Epidermal melanocyte (primary cell): ENCODE measurements at regions not wholly inside any gene's neighbourhood (a gene's known extent, or its start where the extent isn't known, plus 50 kb on each side); places are given as distances from the start of the nearest gene placed in this dataset.
"Not testable (repeated sequence)": the region's sequence is repeated elsewhere in the genome, so short reads cannot be mapped to it uniquely, and the experiment has no call there.

Experiments
- DNase-seq: peaks from one replicate; pipeline ENCODE4 v3.0.0; 2011; ENCODE audit warnings: low spot score; ENCODE audit not compliant: insufficient read length

GRCh38 chr4:33485111-33485510, 2759.2 kb downstream of the ARAP2 start:
- no peak for DNase-seq

DNA sequence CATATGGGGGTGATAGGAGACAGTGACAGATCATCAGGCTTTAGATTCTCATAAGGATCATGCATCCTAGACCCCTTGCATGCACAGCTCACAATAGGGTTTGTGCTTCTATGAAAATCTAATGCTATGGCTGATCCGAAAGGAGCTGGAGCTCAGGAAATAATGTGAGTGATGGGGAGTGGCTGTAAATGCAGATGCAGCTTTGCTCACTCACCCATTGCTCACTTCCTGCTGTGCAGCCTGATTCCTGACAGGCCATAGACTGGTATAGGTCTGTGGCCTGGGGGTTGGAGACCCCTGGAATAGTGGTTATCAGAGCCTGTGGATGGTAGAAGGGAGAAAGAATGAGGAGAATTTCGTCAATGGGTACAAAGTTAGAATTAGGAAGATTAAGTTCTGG, 2751.1 kb downstream of the ARAP2 start:
- no peak for DNase-seq

DNA sequence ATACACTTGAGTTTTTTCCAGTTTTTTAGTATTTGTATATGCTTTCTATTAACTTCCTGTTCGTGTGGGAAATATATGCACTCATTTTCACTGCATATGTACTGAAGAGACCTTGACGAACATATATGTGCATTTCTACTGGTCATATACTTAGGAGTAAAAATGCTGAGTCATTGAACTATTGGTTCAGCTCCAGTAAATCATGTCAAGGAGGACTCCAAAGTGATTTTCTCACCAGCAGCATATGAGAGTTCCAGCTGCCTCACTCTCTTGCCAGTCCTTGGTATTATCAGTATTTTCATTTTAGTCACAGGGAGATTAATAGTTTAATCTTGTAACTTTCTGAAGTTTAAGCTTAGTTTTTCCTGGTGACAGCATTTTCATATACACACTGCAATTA, 2750.2 kb downstream of the ARAP2 start:
- no peak for DNase-seq

DNA sequence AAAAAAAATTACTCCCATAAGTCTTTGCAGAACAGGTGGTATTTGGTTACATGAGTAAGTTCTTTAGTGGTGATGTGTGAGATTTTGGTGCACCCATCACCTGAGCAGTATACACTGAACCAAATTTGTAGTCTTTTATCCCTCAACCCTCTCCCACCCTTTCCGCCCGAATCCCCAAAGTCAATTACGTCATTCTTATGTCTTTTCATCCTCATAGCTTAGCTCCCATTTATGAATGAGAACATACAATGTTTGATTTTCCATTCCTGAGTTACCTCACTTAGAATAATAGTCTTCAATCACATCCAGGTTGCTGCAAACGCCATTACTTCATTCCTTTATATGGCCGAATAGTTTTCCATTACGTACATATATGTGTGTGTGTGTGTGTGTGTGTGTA, 2742.7 kb downstream of the ARAP2 start:
- DNase-seq = not testable (repeated sequence)

DNA sequence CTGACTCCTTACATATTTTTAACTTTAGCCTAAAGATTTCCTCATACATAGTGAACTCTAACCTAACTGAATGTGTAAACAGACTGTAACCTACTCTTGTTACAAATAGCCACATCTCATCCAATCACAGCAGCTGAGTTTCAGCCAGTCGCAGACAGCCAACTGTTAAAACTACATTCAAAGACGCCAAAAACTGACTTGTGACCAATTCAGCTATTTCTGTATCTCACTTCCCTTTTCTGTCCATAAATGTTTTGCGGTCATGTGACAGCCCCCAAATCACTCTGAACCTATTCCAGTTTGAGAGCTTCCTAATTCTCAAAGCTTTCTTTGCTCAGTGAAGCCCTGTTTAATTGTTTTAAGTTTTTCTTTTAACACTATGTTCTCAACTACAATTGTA, 2731.9 kb downstream of the ARAP2 start:
- no peak for DNase-seq

DNA sequence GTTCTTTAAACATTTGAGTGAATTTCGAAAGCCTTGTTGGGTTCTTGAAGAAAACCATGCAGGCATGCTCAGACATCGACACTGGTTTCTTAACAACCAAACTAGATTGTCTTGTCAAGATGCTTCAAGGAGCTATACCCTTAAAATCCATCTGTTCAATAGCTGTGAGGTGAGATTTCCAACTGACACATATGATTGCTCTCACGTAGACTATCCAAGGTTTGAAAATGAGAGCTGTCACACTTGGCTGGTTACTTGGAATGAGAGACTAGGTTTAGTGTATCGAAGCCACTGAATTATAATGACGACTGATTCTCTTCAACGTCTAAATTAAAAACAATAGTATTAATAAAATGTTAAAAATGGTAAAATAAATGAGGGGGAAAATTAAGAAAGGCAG, 2725.5 kb downstream of the ARAP2 start:
- DNase-seq = no peak

DNA sequence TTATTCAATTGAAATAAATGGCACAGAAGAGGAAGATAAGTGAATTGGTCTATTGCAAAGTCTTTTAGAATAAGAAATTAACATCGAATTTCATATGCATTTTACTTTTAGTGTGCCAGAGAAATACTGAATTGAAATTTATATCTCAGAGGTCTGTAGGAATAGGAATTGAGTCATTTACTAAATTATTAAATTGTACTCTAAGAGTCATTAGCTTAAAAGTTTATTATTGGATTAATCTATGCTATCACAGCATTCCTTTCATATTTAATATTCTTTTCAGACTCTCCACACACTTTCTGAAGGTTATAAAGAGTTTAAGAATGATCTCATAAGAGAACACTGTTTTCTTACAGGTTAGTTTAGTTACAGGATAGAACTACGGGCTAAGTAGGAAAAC, 2711.5 kb downstream of the ARAP2 start:
- DNase-seq = no peak

DNA sequence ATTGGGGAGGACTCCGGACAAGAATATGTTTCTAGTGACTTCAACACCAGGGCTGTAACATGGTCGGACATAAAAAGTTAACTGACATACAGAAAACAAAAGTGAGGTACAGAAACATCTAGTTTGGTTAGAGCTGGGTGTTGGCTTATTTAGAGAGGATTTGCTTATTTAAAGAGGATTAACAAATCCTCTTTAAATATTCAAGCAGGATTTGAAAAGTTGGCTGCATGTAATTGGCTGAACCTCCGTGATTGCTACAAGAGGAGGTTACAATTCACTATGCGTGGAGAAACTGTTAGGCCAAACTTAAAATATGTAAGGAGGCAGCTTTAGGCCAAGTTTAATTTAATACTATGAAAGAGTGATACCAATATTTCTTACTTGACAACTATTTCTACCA, 2707.4 kb downstream of the ARAP2 start:
- no peak for DNase-seq

DNA sequence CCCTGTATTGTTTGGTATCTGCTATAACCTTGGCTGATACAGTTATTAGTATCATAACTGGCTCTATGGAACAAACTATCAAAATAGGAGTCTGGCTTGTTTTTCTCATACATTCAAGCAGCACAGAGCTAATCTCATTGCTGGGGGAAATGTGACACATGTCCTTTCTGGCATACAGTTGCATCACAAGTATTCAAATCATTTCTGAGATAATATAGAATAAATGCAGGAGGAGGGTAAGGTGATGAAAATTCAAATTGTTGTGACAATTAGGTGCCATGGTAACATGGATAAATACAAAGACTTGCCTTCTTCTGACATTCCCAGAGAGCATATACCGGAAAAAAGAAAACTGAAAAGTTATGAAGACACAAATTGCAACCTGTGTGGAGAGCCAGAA, 2706.8 kb downstream of the ARAP2 start:
- no peak for DNase-seq

GRCh38 chr4:33543941-33544450, 2700.3 kb downstream of the ARAP2 start:
- DNase-seq = no peak

DNA sequence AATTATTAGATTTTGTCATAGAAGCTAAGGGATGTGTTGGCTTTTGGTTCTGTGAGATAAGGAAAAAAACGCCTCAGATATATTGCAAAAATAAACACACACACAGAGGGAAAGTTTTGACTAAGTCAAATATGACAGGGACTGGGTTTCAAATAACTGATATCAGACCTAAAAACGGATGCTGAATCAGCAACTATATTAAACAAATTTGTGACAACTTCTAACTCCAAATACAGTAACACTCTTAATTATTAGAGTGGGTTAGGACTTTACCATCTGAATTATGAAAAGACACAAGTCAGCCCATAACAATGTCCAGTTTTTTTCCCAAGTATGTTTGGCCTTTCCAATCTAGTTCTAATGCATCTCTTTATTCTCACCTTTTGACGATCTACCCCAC, 2693.1 kb downstream of the ARAP2 start:
- no peak for DNase-seq

- no peak for DNase-seq
Measured at GRCh38 chr4:33561259-33561658, 2683.1 kb downstream of the ARAP2 start.

DNA sequence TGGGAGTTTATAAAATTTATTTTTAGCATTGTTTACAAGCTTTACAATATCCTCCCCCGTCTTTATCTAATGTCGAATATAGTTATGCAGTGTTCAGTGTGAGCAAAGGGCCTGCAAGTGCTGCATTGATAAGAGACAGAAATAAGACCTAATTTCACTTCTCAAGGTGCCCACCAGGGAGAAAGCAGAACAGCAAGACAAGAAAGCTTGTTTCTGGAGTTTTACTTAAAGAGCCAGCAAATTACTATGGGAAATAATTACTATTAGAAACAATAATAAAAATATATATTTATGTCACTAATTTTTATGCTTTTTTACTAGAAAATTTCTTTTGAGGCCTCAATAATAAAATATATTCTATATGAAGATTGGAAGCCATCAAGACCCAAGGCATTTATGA, 2677.7 kb downstream of the ARAP2 start:
- DNase-seq = no peak

DNA sequence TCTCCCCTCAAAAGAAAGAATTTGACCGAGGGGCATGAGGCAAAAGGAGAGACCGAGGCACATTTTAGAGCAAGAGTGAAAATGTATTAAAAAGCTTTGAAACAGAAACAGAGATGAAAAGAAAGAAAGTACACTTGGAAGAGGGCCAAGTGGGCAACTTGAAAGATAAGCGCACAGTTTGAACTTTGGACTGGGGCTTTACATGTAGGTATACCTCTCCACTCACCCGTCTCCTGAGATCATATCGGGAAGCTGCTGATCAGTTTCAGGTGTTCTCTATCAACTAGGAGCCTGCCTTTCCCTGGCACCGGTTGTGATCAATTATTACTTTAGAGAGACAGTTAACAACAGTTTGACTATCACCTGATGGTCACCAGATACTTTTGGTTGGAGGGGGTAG, 2666.5 kb downstream of the ARAP2 start:
- no peak for DNase-seq

- no peak for DNase-seq
Measured at GRCh38 chr4:33579951-33580350, 2664.4 kb downstream of the ARAP2 start.

DNA sequence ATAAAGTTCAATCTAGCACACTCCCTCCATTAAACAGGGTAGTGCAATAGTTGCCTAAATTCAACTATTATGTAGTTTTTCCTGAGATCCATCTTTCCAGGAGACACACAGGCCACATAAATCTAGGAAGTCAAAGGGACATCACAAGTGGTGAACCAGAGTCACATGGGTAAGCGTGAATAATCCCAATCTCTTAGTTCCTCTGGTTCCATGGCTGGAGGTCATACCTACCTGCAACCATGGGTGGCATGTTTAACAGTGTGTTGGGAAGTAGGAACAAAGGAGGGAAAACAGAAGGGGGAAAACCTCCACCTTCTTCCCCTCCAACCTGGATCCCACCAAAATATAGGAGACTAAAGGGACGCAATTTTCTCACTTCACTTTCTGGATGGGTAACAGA, 2651.6 kb downstream of the ARAP2 start:
- DNase-seq = no peak

- no peak for DNase-seq
Measured at GRCh38 chr4:33606951-33607350, 2637.4 kb downstream of the ARAP2 start.

GRCh38 chr4:33616121-33616520, 2628.2 kb downstream of the ARAP2 start:
- no peak for DNase-seq

DNA sequence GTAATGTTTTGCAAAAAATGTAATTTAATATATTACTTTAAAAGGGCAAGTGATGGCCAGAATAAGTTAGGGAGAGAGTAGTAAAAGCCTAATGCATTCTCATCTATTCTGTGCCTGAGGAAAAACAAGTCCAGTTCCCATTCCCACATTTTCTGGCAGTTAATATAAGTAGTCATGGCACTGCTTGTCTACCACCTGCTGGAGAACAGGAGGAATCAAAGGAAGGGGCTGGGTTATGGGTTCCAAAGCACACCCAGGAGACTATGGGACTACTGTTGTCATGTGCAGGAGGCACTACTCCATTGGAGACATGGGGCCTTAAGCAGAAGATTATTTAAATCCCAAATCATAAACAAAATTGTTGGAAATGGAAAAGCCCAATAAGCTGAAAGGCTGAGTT, 2618.6 kb downstream of the ARAP2 start:
- DNase-seq = no peak

- DNase-seq = no peak
Measured at GRCh38 chr4:33626221-33626620, 2618.1 kb downstream of the ARAP2 start.

DNA sequence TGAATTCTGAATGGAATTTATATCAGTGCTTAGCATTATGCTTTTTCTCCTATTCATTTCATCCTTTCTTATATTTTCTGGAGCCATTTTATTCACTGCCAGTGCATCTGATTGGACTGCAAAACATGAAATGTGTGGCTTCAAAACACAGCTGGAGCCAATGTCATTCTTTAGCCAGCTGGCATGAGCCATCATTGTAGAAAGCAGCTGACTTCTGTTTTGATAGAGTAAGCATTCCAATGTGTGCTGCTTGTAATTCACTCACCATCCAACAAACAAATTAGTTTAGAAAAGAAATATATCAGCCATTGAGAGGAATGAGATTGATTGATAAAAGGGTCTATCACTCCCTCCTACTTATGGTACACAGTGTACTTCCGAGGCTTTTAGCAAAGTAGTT, 2616.0 kb downstream of the ARAP2 start:
- DNase-seq = peak; percentile 18

- DNase-seq = no peak
Measured at GRCh38 chr4:33649015-33649414, 2595.3 kb downstream of the ARAP2 start.

- DNase-seq = no peak
Measured at GRCh38 chr4:33649471-33649870, 2594.8 kb downstream of the ARAP2 start.

DNA sequence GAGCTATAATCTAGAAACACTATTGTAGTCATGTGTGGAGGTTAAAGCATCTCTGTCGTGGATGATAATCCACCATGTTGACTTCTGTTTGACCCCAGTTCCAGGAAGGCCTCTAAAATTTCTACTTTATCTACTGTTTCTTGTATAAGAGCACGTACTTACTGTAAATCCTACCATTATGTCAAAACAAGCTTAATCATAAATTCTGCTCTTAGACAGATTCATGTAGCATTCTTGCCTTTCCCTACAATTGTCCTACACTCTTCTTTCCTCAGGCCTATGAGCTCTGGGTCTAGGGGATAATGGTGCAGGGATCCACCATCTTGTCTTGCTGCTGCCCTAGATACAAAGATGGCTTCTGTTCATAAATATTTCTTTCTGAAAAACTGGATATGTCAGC, 2594.3 kb downstream of the ARAP2 start:
- no peak for DNase-seq
